AG04450 (cell line): ENCODE measurements at regions not wholly inside any gene's neighbourhood (a gene's known extent, or its start where the extent isn't known, plus 50 kb on each side); places are given as distances from the start of the nearest gene placed in this dataset.
"Not testable (repeated sequence)": the region's sequence is repeated elsewhere in the genome, so short reads cannot be mapped to it uniquely, and the experiment has no call there.

Experiments
- CTCF ChIA-PET: fragments of 300-600, 350-600 bp; formaldehyde crosslinking; extraction: SDS; loops from one replicate; lab custom pipeline; 2022; ENCODE audit warnings: antibody characterized with exemption, inconsistent platforms; lab: Charles Lee
- POLR2A ChIA-PET: fragments of 350-600 bp; formaldehyde crosslinking; extraction: SDS; loops from one replicate; lab custom pipeline; 2021; ENCODE audit warnings: antibody characterized with exemption, inconsistent platforms; lab: Yijun Ruan, JAX
- DNase-seq: peaks from one replicate; pipeline ENCODE4 v3.0.0-alpha.2; 2011; ENCODE audit warnings: low read depth, low spot score
- H3K27ac ChIP-seq: one replicate; pipeline ENCODE4 v1.5.1; 2012; ENCODE audit warnings: low read depth, low read length, control low read depth
- H3K27me3 ChIP-seq: one replicate; pipeline ENCODE4 v1.6.0; 2012; ENCODE audit warnings: low read length; ENCODE audit not compliant: control insufficient read depth, insufficient read depth
- H3K4me3 ChIP-seq: 2 replicates; pipeline ENCODE4 v1.5.1; 2011; ENCODE audit warnings: mild to moderate bottlenecking, low read depth, low read length, control low read depth
- H3K9me3 ChIP-seq: 2 replicates; pipeline ENCODE4 v1.5.1; 2012; ENCODE audit warnings: low read length; ENCODE audit not compliant: control insufficient read depth, insufficient read depth
- TF ChIP-seq, protein P1 (sequence below): IDR thresholded peaks from 2 replicates; pipeline ENCODE4 v1.5.1; 2011; ENCODE audit warnings: low read depth, low read length, control low read depth, inconsistent platforms

DNA sequence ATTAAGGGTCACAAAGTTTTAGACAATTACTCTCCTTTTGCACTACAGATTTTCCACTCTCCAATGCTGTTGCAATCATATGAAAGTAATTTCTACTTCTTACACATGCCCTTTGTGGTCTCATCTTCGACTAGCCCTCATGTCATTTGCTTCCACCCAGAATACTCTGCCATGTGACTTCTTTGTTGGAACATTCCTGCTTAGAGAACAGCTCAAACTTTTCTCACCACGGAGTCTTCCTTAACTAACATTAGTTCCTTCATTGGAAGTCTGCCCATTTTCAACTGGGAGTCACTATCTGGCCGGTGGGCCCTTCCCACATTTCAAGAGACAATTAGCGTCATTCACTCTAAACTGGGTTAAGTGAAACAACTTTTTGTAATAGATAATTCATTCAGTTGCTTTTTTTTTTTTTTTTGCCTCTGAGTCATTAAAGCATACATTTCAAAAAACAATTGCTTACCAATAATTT lies 142.6 kb upstream of the PALMD start:
- Histone ChIP-seq H3K4me3 (no peak overlapping the region), H3K27ac (no peak overlapping the region), H3K9me3 (peaks cover 10% of the 10 kb centered on the region), H3K27me3 (no peaks in the 10 kb centered on the region)
- CTCF ChIA-PET = interaction anchor here (1.1 to 1.6 kb wide), 3 partner anchors 21 to 24 kb away, joined by 4 read pairs; no protein-coding TSS in a partner anchor
- POLR2A ChIA-PET = no interaction called here
- TF ChIP-seq, protein P1, sequence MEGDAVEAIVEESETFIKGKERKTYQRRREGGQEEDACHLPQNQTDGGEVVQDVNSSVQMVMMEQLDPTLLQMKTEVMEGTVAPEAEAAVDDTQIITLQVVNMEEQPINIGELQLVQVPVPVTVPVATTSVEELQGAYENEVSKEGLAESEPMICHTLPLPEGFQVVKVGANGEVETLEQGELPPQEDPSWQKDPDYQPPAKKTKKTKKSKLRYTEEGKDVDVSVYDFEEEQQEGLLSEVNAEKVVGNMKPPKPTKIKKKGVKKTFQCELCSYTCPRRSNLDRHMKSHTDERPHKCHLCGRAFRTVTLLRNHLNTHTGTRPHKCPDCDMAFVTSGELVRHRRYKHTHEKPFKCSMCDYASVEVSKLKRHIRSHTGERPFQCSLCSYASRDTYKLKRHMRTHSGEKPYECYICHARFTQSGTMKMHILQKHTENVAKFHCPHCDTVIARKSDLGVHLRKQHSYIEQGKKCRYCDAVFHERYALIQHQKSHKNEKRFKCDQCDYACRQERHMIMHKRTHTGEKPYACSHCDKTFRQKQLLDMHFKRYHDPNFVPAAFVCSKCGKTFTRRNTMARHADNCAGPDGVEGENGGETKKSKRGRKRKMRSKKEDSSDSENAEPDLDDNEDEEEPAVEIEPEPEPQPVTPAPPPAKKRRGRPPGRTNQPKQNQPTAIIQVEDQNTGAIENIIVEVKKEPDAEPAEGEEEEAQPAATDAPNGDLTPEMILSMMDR = no peak
- no peak for DNase-seq

DNA sequence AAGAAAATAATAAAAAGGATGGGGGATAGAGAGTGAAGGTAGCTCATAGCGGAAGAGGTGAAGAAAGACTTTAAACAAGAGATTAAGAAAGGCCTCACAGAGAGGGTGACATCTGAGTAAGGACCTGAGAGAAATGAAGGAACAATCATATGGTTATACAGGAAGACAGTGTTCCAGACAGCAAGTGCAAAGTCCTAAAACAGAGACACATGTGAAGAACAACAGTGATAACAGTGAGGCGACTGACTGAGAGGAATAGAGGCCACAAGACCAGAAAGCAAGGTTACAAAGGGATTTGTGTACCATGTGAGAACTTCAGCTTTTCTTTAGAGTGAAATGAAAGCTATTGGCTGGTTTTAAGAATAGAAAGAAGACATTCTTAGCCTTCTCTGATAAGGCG lies 141.6 kb upstream of the PALMD start:
- ChIA-PET CTCF (interaction anchor here (1.4 kb wide), 1 partner anchor 23 kb away, joined by 6 read pairs; no protein-coding TSS in a partner anchor), POLR2A (no interaction called here)
- H3K9me3 ChIP-seq = peaks cover 14% of the 10 kb centered on the region

DNA sequence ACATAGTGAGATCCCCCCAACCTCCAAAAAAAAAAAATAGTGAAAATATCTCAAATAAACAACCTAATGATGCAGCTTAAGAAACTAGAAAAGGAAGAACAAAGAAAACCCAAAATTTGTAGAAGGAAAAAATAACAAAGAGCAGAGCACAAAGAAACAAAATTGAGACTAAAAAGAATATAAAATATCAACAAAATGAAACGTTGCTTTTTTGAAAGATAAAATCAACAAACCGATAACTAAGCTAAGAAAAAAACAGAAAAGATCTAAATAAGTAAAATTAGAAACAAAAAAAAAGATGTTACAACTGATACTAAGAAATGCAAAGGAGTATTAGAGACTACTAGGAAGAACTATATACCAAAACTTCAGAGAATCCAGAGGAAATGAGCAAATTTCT lies 139.3 kb upstream of the PALMD start:
- Histone ChIP-seq H3K27ac (no peak overlapping the region), H3K27me3 (no peaks in the 10 kb centered on the region), H3K4me3 (no peak overlapping the region), H3K9me3 (peaks cover 14% of the 10 kb centered on the region)
- ChIA-PET POLR2A (no interaction called here), CTCF (interaction anchor here (1.1 to 1.2 kb wide), 2 partner anchors 24 to 179 kb away, joined by 3 read pairs; no protein-coding TSS in a partner anchor)
- DNase-seq = no peak
- TF ChIP-seq, protein P1 = no peak

More for the DNA sequence above, 141.6 kb upstream of the PALMD start:
- TF ChIP-seq, protein P1 = no peak
- no peak overlapping the region for H3K27ac ChIP-seq
- DNase-seq = no peak
- H3K4me3 ChIP-seq = no peak overlapping the region
- no peaks in the 10 kb centered on the region for H3K27me3 ChIP-seq

DNA sequence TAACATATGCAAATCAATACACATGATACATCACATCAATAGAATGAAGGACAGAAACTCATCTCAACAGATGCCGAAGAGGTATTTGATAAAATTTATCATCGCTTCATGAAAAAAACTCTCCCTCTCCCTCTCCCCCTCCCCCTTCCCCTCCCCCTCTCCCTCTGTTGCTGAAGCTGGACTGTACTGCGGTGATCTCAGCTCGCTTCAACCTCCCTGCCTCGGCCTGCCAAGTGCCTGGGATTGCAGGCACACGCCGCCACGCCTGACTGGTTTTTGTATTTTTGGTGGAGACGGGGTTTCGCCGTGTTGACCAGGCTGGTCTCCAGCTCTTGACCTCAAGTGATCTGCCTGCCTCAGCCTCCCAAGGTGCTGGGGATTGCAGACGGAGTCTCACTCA lies 138.5 kb upstream of the PALMD start:
- peaks cover 14% of the 10 kb centered on the region for H3K9me3 ChIP-seq
- H3K4me3 ChIP-seq, DNase-seq: not testable (repeated sequence)

DNA sequence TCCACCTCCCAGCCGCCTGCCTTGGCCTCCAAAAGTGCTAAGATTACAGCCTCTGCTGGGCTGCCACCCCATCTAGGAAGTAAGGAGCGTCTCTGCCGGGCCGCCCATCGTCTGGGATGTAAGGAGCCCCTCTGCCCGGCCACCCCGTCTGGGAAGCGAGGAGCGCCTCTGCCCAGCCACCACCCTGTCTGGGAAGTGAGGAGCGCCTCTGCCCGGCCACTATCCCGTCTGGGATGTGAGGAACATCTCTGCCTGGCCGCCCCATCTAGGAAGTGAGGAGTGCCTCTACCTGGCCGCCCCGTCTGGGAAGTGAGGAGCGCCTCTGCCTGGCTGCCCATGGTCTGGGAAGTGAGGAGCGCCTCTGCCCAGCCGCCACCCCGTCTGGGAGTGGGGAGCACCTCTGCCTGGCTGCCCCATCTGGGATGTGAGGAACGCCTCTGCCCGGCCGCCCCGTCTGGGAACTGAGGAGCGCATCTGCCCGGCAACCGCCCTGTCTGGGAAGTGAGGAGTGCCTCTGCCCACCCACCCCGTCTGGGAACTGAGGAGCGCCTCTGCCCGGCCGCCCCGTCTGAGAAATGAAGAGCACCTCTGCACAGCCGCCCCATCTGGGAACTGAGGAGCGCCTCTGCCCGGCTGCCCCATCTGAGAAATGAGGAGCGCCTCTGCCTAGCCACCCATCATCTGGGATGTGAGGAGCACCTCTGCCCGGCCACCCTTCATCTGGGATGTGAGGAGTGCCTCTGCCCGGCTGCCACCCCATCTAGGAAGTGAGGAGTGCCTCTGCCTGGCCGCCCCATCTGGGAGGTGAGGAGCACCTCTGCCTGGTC lies 137.8 kb upstream of the PALMD start:
- H3K9me3 ChIP-seq = peaks cover 14% of the 10 kb centered on the region
- ChIA-PET CTCF (no interaction called here), POLR2A (no interaction called here)
- H3K4me3 ChIP-seq = no peak overlapping the region
- no peak overlapping the region for H3K27ac ChIP-seq
- no peak for DNase-seq
- TF ChIP-seq, protein P1 = no peak
- no peaks in the 10 kb centered on the region for H3K27me3 ChIP-seq

More for the DNA sequence above, 138.5 kb upstream of the PALMD start:
- H3K27ac ChIP-seq, POLR2A ChIA-PET, H3K27me3 ChIP-seq, CTCF ChIA-PET: not testable (repeated sequence)

DNA sequence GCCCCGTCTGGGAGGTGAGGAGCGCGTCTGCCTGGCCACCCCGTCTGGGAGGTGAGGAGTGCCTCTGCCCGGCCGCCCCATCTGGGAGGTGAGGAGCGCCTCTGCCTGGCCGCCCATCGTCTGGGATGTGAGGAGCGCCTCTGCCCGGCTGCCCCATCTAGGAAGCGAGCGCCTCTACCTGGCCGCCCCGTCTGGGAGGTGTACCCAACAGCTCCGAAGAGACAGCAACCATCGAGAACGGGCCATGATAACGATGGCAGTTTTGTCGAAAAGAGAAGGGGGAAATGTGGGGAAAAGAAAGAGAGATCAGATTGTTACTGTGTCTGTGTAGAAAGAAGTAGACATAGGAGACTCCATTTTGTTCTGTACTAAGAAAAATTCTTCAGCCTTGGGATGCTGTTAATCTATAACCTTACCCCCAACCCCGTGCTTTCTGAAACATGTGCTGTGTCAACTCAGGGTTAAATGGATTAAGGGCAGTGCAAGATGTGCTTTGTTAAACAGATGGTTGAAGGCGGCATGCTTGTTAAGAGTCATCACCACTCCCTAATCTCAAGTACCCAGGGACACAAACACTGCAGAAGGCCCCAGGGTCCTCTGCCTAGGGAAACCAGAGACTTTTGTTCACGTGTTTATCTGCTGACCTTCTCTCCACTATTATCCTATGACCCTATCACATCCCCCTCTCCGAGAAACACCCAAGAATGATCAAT lies 137.0 kb upstream of the PALMD start:
- peaks cover 14% of the 10 kb centered on the region for H3K9me3 ChIP-seq
- H3K27ac ChIP-seq, POLR2A ChIA-PET, DNase-seq, CTCF ChIA-PET, H3K27me3 ChIP-seq, H3K4me3 ChIP-seq: not testable (repeated sequence)

DNA sequence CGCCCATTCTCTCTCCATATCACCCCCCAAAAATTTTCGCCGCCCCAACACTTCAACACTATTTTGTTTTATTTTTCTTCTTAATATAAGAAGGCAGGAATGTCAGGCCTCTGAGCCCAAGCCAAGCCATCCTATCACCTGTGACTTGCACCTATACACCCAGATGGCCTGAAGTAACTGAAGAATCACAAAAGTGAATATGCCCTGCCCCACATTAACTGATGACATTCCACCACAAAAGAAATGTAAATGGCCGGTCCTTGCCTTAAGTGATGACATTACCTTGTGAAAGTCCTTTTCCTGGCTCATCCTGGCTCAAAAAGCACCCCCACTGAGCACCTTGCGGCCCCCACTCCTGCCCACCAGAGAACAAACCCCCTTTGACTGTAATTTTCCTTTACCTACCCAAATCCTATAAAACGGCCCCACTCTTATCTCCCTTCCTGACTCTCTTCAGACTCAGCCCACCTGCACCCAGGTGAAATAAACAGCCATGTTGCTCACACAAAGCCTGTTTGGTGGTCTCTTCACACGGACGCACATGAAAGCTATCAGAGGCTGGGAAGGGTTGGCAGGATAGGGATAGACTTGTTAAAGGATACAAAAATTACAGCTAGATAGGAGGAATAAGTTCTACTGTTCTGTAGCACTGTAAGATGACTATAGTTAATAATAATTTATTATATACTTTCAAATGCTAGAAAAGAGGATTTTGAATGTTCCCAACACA lies 130.9 kb upstream of the PALMD start:
- POLR2A ChIA-PET, H3K9me3 ChIP-seq, CTCF ChIA-PET, H3K27me3 ChIP-seq, H3K27ac ChIP-seq, H3K4me3 ChIP-seq, DNase-seq: not testable (repeated sequence)
